NCI-H524 treated with DMSO at 0.1 percent for 48 hours (cell line): ENCODE measurements at regions not wholly inside any gene's neighbourhood (a gene's known extent, or its start where the extent isn't known, plus 50 kb on each side); places are given as distances from the start of the nearest gene placed in this dataset.

Experiments
- DNase-seq: peaks from one replicate; lab custom pipeline; 2025; lab: John Stamatoyannopoulos, UW

- DNase-seq = no peak
Measured at GRCh38 chr4:13933191-13933590, 305.7 kb upstream of the BOD1L1 start.

GRCh38 chr4:13938299-13938698 lies 310.8 kb upstream of the BOD1L1 start:
- DNase-seq = no peak

DNA sequence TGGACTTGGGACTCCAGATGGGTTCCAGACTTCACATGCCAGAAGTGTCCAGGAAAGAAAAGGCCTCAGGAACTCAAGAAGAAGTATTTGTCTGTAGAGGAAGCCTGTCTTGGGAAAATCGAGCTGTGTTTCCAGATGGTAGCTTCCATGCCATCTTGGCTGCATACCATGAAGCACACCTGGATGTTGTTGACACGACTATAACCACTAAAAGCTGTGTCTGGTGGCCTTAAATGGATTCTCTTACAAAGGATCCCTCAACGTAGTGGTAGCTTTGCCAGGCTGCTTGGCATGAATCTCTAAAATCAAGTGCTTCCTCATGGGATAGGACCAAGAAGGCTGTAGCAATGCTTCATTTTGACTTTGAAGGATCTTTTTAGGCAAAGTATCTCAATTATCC lies 313.4 kb upstream of the BOD1L1 start:
- no peak for DNase-seq

DNA sequence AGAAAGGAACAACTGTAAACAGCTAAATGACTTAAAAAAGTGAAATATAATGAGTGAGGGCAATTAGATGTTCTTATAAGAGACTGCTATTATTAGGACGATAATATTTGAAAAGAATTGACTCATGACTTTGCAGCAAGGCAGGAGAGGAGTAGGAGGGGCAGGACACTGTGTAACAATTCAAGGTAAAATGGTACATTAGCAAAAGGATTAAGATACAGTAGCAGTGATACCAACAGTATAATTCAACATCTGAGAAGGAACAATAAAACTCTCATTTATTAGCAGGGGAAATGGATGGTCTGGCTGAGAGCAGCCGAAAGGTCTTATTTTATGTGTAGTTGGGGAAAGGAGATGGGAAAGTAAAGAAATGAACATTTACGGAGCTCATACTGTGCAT lies 315.5 kb upstream of the BOD1L1 start:
- DNase-seq = no peak

GRCh38 chr4:13944095-13944511 lies 316.6 kb upstream of the BOD1L1 start:
- no peak for DNase-seq

DNA sequence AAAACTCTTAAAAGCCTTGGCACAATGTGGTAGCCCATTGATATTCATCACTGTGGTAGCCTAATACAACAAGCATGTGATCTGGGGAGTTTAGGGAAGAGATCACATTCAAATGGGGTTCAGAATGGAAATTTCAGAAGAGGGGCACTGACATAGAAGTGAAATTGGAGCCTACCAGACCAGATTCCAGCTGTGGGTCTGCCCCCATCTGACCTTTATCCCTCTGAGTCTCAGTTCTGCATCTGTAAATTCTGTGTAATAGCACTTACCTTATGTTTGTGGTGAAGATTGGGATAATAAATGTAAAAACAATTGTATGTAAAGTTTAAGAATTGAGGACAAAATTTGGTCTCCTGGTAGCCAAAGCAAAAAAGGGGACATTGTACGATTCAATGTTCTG lies 320.4 kb upstream of the BOD1L1 start:
- DNase-seq = no peak

DNA sequence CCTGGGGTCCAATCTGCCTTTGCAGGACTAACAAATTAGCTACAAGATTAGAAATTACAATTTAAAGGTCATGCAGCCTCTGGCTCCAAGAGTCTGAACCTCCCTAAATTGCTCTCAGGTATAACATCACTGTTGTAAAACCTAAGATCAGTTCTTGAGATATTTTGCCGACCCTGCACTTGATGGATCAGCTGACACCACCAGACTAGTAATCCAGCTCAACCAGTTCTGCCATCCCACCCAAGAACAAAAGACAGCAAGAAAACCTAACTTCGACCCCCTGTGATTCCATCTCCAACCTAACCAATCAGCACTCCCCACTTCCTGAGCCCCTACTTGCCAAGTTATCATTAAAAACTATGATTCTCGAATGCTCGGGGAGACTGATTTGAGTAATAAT lies 323.0 kb upstream of the BOD1L1 start:
- DNase-seq = no peak

DNA sequence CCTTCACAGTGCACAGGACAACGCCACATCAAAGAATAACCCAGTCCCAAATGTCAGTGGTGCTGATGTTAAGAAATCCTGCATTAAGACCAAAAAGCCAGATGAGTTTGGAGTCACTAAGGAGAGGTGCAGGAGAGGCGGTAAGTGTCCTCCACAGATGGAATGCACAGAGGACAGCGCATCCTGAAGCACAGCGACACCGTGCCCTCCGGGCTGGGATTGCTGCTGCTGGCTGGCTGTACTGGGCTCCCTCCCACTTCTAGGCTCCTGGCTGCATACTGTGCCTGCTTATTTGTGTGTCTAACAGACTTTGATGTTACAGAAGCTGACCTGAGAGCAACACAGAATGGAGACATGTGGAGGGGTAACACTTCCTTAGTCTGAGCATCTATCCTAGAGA lies 325.6 kb upstream of the BOD1L1 start:
- no peak for DNase-seq

GRCh38 chr4:13955551-13955950 lies 328.0 kb upstream of the BOD1L1 start:
- no peak for DNase-seq

GRCh38 chr4:13956947-13957346 lies 329.4 kb upstream of the BOD1L1 start:
- no peak for DNase-seq

DNA sequence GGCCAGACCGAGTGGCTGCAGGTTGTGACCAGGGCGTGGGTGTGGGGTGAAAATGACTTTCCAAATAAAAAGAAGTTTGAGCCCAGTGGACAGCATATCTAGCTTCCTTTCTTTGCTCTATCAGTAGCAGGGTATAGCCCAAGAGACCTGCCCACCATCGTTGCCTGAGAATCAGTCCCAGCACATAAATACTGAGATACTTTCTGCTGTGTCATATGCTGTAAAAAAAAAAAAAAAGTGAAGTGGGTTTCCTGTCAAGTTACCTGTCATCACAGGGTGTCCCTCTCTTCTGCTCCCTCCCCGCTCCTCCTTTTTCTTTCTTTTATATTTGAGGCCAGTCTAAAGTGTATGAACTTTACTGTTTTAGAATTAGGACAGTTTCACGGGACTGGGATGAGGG lies 330.3 kb upstream of the BOD1L1 start:
- DNase-seq = no peak

- no peak for DNase-seq
Measured at GRCh38 chr4:13963601-13964000, 336.1 kb upstream of the BOD1L1 start.

DNA sequence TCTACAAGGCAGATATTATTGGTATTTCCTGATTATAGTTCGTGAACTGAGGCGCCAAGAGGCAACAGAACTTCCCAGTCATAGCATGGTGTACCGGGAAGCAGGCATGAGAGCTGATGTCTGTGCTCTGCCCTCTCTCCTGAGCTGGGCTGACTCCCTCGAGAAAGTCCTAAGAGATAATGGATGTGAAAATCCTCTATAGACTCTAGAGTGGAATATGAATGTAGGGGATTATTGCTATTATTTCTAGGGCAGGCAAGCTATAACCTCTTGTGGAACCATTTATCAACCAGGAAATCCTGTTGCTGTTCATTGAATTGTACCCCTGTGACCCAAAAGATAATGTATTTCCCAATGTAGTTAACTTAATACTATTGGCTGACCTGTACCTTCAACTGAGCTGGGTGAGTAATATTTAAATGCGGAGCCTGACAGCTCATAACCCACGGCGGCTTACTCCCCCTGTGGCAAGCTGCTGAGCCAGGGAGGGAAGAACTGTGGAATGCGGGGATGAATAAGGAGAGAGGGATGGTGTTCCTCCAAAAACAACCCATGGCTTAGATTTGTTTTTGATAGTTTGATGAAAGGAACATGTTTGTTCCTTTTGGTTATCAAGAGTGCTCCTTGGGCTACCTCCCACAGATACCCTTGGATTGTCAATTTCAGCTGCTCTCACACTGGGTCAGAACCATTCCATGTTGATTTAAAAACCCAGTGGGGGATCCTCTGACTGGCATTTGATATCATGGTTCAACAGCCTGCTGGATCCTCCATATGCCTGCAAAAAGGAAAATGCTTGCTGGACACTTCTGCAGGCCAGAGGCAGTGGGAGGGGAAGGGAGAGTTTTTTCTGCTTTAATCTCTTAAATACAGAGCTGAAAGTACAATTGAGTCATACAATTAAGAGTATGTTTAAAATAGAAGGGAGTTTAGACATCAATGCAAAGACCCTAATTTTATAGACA lies 339.0 kb upstream of the BOD1L1 start:
- no peak for DNase-seq

DNA sequence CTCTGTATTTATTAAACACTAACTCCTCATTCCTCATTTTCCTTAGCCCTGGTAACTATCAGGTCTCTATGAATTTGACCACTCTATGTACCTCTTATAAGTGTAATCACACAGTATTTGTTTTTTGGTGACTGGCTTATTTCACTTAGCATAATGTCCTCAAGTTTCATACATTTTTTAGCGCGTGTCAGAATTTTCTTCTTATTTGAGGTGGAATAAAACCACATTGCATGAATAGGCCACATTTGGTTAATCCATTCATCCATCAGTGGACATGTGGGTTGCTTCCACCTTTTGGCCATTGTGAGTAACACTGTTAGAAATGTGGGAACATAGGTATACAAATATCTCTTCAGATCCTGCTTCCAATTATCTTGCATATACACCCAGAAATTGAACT lies 341.2 kb upstream of the BOD1L1 start:
- no peak for DNase-seq

DNA sequence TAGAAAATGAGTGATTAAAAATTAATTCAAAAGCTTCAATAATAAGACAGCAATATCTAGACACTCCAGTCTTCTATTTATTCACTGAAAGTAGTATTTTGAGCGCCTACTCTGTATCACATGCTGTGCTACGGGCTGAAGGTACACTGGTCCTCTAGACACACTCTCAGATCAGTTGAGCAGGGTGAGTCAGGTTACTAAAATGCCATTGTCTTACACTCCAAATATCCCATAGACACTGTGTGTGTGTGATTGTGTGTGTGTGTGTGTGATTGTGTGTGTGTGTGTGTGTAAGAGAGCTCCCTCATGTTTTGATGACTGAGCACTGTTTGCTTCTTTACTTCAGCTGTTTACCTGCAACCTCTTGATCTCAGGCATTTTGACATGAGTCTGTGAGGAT lies 342.8 kb upstream of the BOD1L1 start:
- DNase-seq = no peak

- no peak for DNase-seq
Measured at GRCh38 chr4:13977746-13978145, 350.2 kb upstream of the BOD1L1 start.

DNA sequence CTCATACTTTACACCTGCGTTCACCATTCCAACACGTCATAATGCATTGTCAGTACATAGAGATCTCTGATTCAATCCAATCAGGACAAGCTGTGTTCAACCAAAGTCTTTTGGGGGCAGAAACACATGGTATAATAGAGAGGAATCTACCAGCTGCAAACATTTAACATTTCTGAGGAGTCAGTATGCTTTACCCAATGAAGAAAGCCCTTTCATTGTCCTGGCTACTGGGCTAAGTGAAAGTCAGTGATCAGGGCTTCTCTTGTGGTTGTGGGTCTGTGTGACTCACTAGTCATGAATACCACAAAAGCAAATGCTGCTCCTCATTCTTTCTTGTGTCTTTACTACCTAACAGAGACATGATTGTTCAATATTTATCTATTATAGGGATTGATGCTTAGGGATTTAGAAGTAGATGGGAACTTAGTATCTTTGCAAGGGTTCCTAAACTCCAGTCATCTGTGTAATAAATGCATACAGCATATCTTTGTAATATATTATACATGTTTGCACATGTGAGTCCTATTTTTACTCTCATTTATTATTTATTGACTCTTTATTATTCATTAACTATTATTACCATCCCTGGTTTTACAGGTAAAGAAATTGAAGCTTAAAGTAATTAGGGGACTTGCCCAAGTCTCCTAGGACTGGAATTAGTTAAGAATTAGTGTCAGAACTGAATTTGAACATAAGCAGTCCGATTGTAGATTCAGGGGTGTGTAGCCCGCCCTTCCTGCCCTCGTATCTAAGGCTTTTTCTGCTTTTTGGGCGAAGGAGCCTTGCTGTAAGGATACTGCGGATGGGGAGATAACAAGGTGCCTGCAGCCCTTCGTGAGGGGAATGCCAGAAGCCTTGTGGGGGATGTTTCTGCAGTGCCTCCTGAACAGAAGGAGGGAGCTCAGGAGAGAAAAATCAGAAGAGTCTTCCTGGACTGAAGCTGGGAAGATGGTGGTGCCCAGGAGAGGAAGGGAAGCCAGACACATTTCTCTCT lies 353.1 kb upstream of the BOD1L1 start:
- no peak for DNase-seq

- DNase-seq = no peak
Measured at GRCh38 chr4:13981499-13981898, 354.0 kb upstream of the BOD1L1 start.

GRCh38 chr4:13982010-13982409 lies 354.5 kb upstream of the BOD1L1 start:
- no peak for DNase-seq

- DNase-seq = no peak
Measured at GRCh38 chr4:13983189-13983790, 355.8 kb upstream of the BOD1L1 start.

GRCh38 chr4:13984991-13985800 lies 357.7 kb upstream of the BOD1L1 start:
- DNase-seq = no peak
